ENCODE measurements at regions not wholly inside any gene's neighbourhood (a gene's known extent, or its start where the extent isn't known, plus 50 kb on each side); places are given as distances from the start of the nearest gene placed in this dataset.
A peak's percentile ranks its signal among the peaks of the same experiment; 100 is the strongest.

DNA sequence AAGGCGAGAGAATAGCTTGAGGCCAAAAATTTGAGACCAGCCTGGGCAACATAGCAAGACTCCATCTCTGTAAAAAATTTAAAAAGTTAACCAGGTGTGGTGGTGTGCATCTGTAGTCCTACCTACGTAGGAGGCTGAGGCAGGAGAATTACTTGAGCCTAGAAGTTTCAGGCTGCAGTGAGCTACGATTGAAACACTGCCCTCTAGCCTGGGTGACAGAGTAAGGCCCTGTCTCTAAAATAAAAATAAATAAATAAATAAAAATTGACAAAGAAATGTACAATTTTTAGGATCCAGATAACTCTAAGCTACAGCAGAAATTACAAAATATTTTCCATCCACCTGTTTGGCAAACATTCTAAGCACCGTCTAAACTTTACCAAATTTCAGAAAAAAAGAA lies 941.0 kb upstream of the ADGRB3 start:
- no peak for FAIRE-seq
- Histone ChIP-seq H3K23me2 (ENCODE audit: low read depth, low read length) (no peaks in the 10 kb centered on the region), H3K9ac (replicated peaks in 1 of 4; ENCODE audit: extremely low read depth in 1 of 4, low read depth in 3 of 4, low read length in 3 of 4) (no peak overlapping the region), H2BK120ac (replicated peaks; ENCODE audit: low read depth, low read length) (no peak overlapping the region), H2BK12ac (ENCODE audit: low read depth, low read length) (no peak overlapping the region), H3K4me1 (replicated peaks in 1 of 4; ENCODE audit: control insufficient read depth in 3 of 4, insufficient read depth in 4 of 4, low read length in 3 of 4) (no peaks in the 10 kb centered on the region), H3K27ac (ENCODE audit: low read depth, low read length) (no peak overlapping the region), H3K4ac (replicated peaks; ENCODE audit: insufficient read length, low read depth, low read length) (no peak overlapping the region), H2BK5ac (ENCODE audit: low read depth, low read length) (no peak overlapping the region), H3K18ac (ENCODE audit: extremely low read depth, low read length) (no peak overlapping the region), H3K36me3 (ENCODE audit: control insufficient read depth in 2 of 4, insufficient read depth in 4 of 4, low read length in 3 of 4) (no peaks in the 10 kb centered on the region), H2AFZ (ENCODE audit: low read length) (no peak overlapping the region), H4K5ac (ENCODE audit: insufficient read length, low read depth, low read length) (no peak overlapping the region), H3K79me2 (ENCODE audit: control insufficient read depth in 1 of 2, insufficient read depth in 2 of 2, low read length in 2 of 2) (no peaks in the 10 kb centered on the region), H4K91ac (replicated peaks; ENCODE audit: insufficient read length, low read length) (no peak overlapping the region), H3K23ac (ENCODE audit: insufficient read length) (no peak overlapping the region), H3K79me1 (ENCODE audit: low read depth, low read length) (no peaks in the 10 kb centered on the region), H2BK15ac (ENCODE audit: low read length) (no peak overlapping the region), H2AK5ac (ENCODE audit: low read depth, low read length) (no peak overlapping the region), H3K27me3 (replicated peaks in 1 of 4; ENCODE audit: control insufficient read depth in 3 of 4, extremely low read depth in 1 of 4, insufficient read depth in 3 of 4, low read length in 3 of 4) (no peaks in the 10 kb centered on the region), H4K8ac (ENCODE audit: extremely low read depth, insufficient read depth, low read length) (no peak overlapping the region), H3K9me3 (ENCODE audit: insufficient read depth in 2 of 2, low read depth in 1 of 2, low read length in 1 of 2) (no peaks in the 10 kb centered on the region), H3K56ac (replicated peaks; ENCODE audit: insufficient read length, low read depth, low read length) (no peak overlapping the region), H2BK20ac (ENCODE audit: low read length) (no peak overlapping the region), H4K20me1 (replicated peaks in 1 of 2; ENCODE audit: control insufficient read depth in 1 of 2, insufficient read depth in 2 of 2, low read length in 2 of 2) (no peaks in the 10 kb centered on the region), H3K14ac (ENCODE audit: insufficient read length) (no peak overlapping the region), H3K4me3 (ENCODE audit: extremely low read depth in 1 of 4, insufficient read depth in 2 of 4, low read depth in 3 of 4, low read length in 4 of 4) (no peak overlapping the region), H3K4me2 (ENCODE audit: insufficient read depth in 1 of 2, low read depth in 2 of 2, low read length in 2 of 2) (no peak overlapping the region)
- ChIA-PET POLR2A (ENCODE audit: partially characterized antibody) (no interaction called here), CTCF (ENCODE audit: partially characterized antibody) (interaction anchor here (1.6 to 2.1 kb wide), 2 partner anchors 19 to 532 kb away, joined by 5 to 6 read pairs; no protein-coding TSS in a partner anchor)
- WGBS, 2 experiments (ENCODE audit: extremely low coverage in 1 of 2, insufficient coverage in 1 of 2, insufficient read length in 1 of 2, insufficient replicate concordance in 2 of 2, low coverage in 1 of 2, low lambda C conversion rate in 2 of 2, missing lambda C conversion rate in 1 of 2), result 89% methylated on average over 4 of the region's 4 CpGs; no CpG with 5 or more reads in 1 of the 2 experiments
- no peak for DNase-seq (ENCODE audit: low read depth in 1 of 2, low spot score in 2 of 2)
- TF ChIP-seq CEBPB (IDR thresholded peaks at IDR 0.05; ENCODE audit: low read depth, low read length), result no peak
- TF ChIP-seq SUZ12 (IDR thresholded peaks at IDR 0.05; ENCODE audit: low read length), result no peak
- no peak for TF ChIP-seq SIRT6 (IDR thresholded peaks at IDR 0.05; ENCODE audit: low read length)
- TF ChIP-seq GABPA (IDR thresholded peaks at IDR 0.05; ENCODE audit: borderline replicate concordance, insufficient read depth, low read length), result no peak
- TF ChIP-seq, protein P1, sequence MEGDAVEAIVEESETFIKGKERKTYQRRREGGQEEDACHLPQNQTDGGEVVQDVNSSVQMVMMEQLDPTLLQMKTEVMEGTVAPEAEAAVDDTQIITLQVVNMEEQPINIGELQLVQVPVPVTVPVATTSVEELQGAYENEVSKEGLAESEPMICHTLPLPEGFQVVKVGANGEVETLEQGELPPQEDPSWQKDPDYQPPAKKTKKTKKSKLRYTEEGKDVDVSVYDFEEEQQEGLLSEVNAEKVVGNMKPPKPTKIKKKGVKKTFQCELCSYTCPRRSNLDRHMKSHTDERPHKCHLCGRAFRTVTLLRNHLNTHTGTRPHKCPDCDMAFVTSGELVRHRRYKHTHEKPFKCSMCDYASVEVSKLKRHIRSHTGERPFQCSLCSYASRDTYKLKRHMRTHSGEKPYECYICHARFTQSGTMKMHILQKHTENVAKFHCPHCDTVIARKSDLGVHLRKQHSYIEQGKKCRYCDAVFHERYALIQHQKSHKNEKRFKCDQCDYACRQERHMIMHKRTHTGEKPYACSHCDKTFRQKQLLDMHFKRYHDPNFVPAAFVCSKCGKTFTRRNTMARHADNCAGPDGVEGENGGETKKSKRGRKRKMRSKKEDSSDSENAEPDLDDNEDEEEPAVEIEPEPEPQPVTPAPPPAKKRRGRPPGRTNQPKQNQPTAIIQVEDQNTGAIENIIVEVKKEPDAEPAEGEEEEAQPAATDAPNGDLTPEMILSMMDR (IDR thresholded peaks at IDR 0.05; ENCODE audit: control extremely low read depth in 1 of 3, insufficient read depth in 1 of 3, low read depth in 1 of 3, low read length in 3 of 3), result peak in 1 of 3 experiments; percentile 20; a peak in 2 of 4 replicates
- no peak for TF ChIP-seq KDM1A (IDR thresholded peaks at IDR 0.05; ENCODE audit: borderline replicate concordance, low read length)
- no peak for TF ChIP-seq SIN3A (conservative IDR thresholded peaks at IDR 0.05 in 1 of 2, IDR thresholded peaks at IDR 0.05 in 1 of 2; ENCODE audit: low read depth in 1 of 2, low read length in 2 of 2)
- TF ChIP-seq RBBP5 (IDR thresholded peaks at IDR 0.05; ENCODE audit: borderline replicate concordance, low read depth, low read length), result no peak
- no peak for TF ChIP-seq ASH2L (IDR thresholded peaks at IDR 0.05; ENCODE audit: low read length)
- TF ChIP-seq RFX5 (IDR thresholded peaks at IDR 0.05; ENCODE audit: borderline replicate concordance, low read depth, low read length), result no peak

Measured in H1 (cell line).